HG03280 (cell line): ENCODE measurements at regions not wholly inside any gene's neighbourhood (a gene's known extent, or its start where the extent isn't known, plus 50 kb on each side); places are given as distances from the start of the nearest gene placed in this dataset.

Experiments
- ATAC-seq: cut with Tn5 transposase; IDR thresholded peaks from one replicate; pipeline ENCODE4 v1.9.1; 2021; ENCODE audit warnings: mild to moderate bottlenecking, moderate library complexity; ENCODE audit not compliant: unreplicated experiment

DNA sequence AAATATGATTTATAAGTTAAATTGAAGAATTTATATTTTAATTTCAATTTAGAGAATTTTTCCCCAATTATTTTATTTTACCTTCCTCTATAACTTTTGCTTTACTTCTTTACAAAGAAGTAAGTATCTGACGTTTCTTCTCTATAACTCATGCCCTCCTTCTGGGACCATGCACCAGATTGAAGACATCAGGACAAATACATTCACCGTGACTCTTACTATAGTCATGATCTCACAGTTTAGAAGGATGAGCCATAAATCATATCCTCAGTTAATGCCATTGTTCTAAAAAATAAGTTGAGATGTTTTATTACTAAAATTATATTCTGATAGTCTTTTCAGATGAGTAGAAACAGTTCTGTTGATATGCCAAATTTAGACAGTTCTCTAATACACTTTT is 279.3 kb downstream of the TMX3 start:
- no peak for ATAC-seq

DNA sequence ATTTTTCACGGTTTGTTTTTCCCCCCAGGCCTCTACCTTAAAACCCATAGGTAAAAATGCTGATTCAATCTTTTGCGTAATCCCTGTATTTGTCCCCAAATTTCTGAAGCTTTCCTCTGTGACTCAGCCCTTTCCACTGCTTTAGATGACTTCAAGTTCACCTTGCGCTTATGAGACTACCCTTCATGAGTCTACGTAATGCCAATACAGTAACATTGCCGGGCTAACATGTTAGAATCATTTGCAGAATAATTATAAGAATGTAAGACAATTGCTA is 283.0 kb downstream of the TMX3 start:
- no peak for ATAC-seq

DNA sequence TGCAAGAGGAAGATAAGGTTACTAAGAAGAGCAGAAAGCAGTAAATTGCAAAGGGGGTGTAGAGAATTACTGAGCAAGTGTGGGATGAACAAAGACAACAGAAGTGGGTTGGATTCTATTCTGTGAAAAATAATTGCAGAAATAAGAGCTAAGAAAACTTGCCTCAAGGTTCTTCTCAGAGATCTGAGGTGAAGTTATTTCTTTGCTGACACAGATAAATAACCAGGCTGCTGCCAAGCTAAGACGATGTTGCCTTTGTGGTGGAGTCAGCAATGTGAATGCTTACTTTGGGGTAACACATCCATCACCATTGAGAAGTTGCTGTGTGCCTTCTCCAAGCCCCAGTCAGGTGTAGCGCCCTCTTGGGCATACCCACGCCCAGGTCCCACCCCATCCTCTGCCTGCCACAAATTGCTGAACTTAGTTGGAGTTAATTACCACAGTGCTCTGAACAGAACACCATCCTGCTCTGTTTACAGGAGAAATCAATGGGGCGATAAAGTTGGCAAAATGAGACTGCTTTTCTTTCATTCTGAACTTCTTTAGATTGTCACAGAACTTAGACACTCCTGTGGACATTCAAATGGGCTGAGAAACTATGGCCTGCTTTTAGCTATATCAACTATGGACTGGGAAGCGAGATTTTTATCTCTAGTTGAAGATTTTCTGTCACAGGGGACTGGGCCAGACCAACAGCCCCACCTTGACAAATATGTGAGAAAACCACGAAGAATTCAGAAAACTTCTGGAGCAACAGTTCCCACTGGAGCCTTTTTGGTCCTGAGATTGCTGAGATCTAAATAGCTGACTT is 283.6 kb downstream of the TMX3 start:
- no peak for ATAC-seq

DNA sequence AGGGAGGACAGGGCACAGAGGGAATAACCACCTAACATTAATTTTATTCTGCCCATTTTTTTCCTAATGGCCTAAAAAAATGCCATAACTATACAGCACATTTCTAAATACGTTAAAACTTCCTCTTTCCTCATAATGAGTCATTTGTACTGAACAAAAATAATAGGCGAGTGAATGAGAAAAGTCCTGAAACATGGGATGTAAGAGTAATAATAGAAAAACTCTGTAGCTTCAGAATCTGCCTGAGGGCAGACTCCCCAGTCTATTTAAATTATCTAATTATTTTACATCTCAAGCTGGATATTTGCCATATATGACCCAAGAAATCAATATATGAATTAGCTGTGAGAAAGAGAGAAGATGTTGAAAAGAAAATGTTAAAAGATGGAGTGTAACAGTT is 285.1 kb downstream of the TMX3 start:
- ATAC-seq, result no peak

DNA sequence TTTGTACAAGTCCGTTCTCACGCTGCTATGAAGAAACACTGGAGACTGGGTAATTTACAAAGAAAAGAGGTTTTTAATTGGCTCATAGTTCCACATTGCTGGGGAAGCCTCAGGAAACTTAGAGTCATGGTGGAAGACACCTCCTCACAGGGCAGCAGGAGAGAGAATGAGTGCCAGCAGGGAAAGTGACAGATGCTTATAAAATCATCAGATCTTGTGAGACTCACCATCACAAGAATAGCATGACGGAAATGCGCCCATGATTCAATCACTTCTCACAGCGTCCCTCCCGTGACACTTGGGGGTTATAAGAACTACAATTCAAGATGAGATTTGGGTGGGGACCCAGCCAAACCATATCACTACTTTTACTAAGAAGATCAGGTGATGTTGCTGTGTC is 285.8 kb downstream of the TMX3 start:
- ATAC-seq, result no peak

DNA sequence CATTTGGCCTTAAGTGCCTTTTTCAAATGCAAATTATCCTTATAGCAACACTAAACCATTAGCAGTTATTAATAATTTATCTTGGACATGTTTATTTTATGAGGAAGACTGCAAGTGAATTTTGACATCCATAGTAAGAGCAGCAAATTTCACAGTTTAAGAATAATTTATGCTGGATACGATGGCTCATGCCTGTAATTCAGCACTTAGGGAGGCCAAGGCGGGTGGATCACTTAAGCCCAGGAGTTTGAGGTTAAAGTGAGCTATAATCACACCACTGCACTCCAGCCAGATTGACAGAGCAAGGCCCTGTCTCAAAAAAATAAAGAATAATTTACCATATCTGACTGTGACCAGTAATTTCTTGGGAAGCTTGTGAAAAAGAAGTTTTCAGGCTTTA is 286.2 kb downstream of the TMX3 start:
- ATAC-seq, result no peak

DNA sequence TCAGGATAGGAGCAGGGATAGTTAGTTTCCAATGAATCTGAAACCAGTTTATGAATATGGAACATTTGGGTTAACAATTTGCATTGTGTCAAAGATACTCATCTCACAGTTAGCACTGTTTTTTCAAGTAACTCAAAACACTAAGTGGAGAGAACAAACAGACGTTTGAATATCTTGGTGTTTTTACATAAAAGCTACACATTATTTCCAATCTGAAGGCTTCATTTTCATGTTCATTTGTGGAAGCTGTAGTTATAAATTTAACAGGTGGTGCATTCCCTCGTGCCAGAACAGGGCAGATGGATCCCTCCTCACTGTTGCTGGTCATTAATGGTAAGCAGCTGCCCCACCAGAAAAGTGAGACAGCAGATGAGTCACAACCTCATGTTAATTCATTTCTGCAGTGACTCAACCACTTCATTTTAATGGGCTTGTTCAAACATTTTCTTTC is 286.9 kb downstream of the TMX3 start:
- no peak for ATAC-seq

DNA sequence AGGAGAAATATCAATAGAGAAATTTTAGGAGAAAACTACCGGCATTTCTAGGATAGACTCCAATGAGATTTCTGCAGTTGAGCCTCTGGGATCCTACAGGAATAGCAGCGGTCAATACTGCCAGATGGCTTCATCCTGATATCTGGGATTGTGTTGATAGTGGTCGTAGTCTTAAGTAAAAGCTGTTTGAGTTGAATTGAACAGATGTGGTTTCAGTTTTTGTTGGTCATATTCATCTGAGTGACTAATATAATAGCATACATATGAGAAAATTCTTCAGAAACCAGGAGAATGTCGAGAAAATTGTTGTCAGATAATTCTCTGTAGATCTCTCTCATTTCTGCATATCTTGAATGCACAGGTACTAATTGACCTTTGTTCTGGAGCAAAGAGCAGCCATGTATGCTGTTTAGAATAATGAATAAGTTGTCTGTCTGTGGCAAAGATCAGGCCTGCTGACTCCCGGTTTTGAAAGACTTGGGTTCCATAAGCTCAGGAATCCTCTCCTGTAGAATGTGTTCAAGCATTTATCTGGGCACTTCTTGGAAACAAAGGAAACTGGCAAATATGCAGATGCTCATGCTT is 288.1 kb downstream of the TMX3 start:
- no peak for ATAC-seq

DNA sequence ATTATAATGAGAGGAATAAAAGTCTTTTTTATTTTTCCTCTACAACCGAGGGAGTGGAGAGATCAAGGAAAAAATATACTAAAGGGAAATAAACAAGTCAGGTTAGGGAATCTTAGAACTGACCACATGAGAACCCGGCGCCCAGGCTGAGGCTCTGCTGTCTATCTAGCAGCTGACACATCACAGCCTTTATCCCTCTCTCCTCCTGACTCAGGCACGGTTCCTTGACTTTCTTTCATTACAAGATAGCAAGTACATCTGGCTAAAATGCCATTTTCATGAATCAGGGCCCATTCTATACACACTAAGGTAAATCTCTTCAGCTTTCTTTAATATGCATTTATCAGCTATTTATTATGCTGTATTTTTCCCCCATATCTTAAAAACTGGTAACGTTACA is 296.0 kb downstream of the TMX3 start:
- ATAC-seq, result no peak

DNA sequence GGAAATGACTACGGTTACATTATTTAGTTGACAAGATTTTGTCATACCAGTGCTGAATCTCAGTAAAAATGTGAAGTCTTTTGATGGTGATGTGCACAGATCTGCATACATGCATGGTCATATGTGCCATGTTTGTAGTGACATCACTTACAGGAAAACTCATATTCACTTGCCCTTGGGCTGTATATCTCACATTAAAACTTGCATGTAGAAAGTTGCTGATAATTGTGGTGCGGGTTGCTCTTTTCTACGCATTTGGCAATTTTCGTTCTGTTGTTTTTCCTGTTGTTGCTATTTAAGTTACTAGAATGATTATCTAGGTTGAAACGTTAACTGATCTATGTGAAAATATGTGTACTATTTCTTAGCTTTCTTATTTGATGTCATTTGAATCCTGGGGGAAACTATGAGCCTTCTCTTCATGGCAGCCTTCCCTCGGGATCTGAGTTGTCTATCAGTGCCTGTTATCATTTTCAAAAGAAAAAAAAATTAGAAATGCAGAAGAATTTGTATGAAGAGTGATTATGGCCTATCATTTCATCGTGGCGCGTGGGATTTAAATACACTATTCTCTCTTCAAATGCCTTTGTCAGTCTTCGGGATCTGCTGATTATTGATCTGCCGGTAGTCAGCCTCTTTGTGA is 296.6 kb downstream of the TMX3 start:
- no peak for ATAC-seq

DNA sequence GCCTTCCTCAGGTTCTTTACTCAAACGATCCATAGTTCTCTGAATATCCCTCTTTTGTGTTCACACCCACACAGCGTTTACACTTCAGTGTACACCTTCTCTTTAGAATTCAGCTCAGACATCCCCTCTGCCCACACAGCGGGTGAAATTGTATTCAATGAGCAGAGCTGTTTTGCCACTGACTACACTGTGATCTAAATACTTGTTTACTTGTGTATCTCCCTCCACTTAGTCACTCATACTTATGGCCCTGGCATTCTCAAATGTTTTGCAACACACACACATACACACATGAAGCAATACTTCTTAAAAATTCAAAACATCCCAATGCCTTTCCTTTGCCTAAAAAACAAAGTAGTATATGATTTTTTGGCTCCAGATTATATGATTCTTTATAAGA is 297.1 kb downstream of the TMX3 start:
- no peak for ATAC-seq

DNA sequence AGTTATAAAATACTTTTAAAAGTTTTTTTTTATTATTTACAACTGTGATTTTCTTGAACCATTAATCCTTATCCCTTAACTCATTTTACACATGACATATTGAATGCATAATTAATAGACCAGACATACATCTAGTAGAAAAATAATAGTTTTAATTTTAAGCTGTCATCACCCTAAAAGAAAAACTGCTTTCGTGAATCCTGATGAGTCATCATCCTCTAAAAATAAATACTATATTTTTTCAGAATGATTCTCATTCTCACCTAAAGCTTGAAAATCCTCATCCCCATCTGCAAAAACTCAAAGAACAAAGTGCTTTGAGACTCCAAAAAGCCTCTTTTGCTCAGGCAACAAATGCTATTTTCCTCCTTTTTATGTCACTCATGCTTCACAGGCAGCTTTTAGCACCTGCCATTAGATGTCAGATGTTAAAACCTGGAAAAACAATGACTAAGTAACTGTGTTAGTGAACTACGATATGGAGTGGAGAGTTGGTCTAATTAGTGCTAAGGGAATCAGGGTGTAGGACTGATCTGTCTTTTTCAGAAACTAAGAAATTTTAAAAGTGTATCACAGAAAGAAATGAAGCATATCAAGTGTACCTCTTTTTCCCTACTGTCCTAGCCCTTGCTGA is 297.6 kb downstream of the TMX3 start:
- ATAC-seq, result no peak

DNA sequence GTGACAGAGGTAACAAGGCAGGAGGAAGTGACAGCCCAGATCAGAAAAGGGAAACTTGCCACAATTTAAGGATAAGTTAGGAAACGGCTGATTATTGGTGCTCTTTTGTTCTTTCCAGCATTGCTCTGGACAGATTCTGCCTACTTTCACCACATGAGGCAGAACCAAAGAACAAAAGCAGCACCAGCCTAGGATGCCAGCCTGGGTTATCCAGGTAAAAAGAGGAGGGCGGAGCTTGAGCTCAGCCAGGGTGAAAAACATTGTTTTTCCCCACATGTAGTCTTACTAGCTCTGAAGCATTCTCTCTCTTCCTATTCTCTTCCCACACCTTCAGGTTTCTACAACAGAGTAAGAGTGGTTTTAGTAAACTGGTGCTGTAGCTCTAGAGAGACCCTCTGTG is 300.5 kb downstream of the TMX3 start:
- no peak for ATAC-seq

DNA sequence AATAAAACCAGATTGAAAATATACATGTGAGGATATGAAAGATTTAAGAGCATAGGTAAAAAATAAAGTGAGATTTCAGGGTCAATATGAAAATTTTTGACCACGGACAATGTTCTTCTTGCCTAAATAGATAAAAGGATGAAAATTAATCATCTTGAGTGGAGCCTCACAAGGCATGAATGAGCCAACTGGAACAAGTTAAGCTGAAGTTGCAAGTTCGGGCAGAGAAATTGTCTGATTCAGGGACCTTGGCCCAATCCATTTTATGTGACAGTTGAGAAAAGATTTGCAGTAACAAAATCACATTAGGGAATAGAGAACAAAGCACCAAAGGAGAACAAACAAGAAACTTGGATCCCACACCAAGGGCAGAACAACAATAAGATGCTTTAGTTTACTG is 305.3 kb downstream of the TMX3 start:
- no peak for ATAC-seq

DNA sequence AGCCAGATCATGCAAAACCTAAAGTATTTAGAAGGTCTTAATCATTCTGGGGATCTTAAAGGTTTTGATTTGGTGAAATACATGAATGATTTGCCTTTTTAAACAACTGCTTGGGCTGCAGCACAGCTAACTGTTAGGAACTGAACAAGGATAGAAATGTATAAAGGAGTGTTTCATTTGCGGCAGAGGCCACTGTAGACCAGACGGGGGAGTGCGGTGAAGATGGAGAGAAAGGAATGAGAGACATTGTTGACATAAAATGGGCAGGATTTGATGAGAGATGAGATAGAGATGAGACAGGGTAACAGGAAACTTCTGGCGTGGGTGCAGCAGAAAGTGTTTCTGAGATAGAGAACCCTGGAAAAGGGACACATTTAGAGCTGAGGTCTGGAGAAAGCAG is 308.1 kb downstream of the TMX3 start:
- no peak for ATAC-seq

DNA sequence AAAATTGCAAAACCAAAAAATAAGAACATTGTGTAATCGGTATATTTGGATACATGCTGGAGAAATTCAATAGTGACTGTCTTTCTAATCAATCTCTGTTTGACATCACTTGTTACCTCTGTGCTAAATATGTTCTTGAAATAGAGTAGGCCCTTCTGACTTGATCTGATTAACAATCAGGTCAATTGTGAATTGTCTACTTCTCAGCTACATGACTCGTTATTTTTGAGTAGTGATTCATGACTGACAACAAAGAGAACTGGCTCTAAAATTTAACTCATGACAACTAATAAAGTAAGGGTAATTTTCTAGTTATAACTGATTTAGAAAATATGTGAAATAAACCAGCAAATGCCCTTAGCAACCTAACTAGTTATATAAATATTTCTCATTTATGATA is 312.1 kb downstream of the TMX3 start:
- no peak for ATAC-seq

DNA sequence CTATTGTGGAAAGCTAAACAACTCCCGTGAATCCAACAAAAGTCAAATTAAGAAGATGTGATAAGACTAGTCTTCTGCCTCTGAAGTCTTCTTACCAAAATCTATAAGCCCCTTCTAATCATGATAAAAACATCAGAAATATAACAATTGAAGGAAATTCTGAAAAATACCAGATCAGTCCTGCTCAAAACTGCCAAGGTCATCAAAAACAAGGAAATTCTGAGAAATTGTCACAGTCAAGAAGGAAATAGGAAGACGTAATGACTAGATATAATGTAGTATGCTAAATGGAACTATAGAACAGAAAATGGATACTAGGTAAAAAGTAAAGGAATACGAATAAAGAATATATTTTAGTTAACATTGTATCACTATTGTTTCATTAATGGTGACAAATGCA is 314.0 kb downstream of the TMX3 start:
- ATAC-seq, result no peak

DNA sequence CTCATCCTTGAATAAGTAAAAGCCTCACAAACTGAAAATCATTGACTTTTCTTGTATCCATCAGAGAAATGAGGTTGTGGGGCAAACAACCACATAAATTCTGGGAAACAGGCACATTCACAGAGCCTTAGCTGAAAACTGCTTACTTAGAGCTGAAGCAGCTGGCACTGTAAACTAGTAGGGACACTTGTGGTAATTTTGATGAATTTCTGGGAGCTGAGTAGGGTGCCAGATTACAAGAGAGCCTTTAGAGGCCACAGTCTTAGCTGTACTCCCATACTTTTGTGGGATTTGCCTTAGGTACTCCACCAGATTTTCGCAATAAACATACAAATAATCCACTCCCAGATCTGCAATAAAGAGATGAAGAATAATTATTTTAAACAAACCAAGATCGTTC is 315.2 kb downstream of the TMX3 start:
- no peak for ATAC-seq

DNA sequence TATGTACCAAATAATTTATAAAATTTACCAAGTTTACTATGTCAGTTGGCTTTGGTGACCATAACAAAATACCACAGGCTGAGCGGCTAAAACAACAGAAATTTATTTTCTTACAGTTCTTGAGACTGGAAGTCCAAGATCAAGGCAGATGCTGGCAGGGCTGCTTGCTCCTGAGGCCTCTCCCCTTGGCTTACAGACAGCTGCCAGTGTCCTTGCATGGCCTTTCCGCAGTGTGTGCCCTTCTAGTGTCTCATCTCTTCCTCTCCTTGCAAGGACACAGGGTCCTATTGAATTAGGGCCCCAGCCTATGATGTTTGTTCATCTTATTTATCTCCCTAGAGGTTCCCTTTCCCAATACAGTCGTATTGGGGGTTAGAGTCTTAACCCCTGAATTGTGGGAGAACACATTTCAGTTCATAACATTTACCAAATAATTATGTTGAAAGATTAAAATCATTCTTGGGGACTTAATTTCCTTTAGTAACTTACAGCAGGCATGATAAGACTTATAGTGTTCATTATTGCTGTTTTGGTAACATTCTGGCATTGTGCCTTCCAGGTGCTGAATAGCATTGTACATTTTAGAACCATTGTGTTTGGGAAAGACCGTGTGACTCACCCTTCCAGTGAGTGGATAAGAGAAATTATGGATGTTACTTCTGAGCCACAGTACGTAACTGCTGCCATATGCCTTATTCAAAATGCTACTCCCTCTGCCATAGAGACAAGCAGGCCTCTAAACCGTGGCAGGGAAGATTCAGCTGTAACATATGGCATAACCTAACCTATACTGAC is 317.5 kb downstream of the TMX3 start:
- no peak for ATAC-seq

DNA sequence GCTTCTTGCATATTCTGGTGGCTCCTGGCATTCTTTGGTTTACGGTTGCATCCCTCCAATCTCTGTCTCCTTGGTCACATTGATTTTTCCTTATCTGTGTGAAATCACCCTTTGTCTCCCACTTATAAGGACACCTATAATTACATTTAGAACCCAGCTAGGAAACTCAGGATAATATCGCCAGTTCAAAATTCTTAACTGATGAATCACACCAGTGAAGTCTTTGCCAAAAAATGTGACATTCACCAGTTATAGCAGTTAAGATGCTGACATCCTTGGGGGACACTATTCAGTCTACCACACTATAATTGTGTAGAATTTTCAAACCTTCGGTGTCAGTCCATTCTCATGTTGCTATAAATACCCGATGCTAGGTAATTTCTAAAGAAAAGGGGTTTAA is 320.2 kb downstream of the TMX3 start:
- ATAC-seq, result no peak

DNA sequence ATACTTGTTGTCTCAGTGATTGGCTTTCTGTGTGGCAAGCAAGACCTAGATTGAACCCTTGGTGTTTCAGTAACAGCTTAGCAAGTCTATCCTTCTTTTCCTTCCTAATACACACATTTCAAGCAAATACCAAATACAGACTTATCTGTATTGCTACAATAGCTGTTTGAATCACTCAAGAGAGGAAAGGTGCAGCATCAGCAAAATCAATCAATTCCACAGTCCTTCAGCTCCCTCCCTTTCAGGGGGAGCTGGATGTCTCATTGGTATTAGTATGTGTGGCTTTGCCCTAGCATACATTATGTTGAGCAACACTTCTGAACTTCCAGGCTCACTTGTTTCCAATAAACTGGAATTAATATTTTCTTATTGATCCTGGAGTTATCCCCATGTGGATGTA is 323.1 kb downstream of the TMX3 start:
- ATAC-seq, result no peak
